Stimulated activated CD8-positive, alpha-beta memory T cell treated with anti-CD3 and anti-CD28 coated beads, Interleukin-7, amount 100 ng/mL, for 4 hours (primary cell): ENCODE measurements at regions not wholly inside any gene's neighbourhood (a gene's known extent, or its start where the extent isn't known, plus 50 kb on each side); places are given as distances from the start of the nearest gene placed in this dataset.

Experiments used
- DNase-seq, 2 donors: peaks; one replicate each; pipeline ENCODE4 v3.0.0-alpha.2; 2020; ENCODE audit warnings: low read depth in 2 of 2

- DNase-seq, result no peak
These were observed 930.2 kb downstream of the TFAP2A start for GRCh38 chr6:9484686-9485085.

DNA sequence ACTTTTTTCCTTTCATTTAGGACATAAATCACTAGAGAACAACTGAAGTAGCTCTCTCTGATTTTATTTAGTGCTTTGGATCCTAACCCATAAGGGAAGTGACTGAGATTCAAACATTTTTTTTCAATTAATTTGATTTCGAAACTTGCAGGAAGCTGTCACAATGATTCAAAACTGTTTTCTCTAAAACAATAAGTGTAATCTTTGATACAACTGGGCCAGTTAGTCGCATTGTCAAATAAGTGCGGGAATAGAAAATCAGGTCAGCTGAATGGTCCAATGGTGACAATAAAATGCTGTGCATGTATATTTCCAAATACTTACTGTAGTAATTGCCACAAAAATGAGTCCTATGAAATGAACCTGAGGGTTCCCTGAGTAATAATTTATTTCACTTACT is 930.8 kb downstream of the TFAP2A start:
- no peak for DNase-seq

GRCh38 chr6:9482030-9482738 is 932.7 kb downstream of the TFAP2A start:
- no peak for DNase-seq

GRCh38 chr6:9481292-9482029 is 933.4 kb downstream of the TFAP2A start:
- DNase-seq, result no peak

- no peak for DNase-seq
These were observed 946.6 kb downstream of the TFAP2A start for GRCh38 chr6:9468277-9468676.

DNA sequence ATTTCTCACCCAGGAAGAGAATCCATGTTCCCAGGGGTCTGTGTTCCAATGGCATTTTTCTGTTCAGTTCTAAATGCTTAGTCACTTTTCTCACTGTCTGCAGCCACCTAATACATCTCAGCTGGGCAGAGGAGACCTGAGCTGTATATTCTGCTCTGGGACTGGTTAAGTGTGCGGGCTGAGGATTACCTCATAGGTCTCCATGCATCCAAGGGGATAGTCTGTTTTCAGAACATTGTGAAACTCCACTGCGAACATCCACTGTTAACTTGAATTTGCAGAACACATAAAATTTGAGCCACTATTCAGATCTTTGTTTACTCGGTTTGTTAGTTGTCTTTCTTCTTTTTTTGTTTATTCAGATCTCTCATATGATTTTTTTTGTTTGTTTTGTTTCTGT is 947.1 kb downstream of the TFAP2A start:
- DNase-seq, result no peak

DNA sequence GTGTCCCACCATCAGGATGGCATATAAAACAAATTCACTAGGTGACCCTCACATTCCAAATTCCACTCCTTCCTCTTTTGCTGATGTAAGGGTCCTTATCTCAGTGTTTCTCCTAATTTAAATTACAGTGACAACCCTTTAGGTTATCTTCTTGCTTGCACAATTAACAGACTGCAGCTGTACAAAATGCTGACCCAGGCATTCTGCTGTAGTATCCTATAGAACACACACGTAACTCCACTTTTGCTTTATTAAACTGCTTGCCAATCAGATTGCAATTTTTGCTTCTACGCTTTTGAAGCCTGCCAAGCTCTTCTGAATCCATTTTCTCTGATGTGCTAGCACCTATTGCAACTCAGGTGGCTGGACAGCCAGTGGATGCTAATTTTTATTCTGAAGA is 950.3 kb downstream of the TFAP2A start:
- DNase-seq, result no peak

DNA sequence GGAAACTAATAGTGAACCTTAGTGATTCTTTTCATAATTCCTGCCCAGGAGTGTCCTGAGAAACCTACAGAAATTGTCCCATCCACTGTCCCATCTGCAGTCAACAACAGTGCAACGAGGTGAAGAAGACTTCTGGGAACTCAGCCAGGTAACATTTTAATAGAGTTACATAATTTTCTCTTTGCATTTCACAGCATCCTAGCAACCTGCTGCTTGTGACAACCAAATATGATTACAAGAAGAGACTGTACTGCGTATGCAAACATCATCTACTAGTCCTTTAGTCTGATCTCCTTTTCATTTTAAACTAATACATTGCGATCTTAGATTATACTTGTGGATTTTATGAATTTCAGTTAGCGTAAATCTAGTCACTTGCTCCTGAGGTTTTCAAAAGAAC is 951.6 kb downstream of the TFAP2A start:
- DNase-seq, result no peak

DNA sequence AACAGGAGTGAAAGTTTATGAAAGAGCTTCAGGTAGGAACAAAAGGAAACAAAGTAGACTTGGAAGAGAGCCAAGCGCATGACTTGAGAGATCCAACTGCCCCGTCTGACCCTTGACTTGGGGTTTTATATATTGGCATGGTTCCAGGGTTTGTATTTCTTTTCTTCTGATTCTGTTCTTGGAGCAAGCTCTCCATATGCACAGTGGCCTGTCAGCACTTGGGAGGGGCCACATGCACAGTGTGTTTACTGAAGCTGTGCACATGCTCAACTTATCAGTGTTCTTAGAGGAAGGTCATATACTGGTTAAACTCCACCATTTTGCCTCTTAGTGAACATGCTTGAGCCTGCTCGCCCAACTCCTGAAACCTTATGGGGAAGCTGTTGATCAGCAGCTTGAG is 953.7 kb downstream of the TFAP2A start:
- DNase-seq, result no peak

- no peak for DNase-seq
These were observed 956.5 kb downstream of the TFAP2A start for GRCh38 chr6:9458424-9458823.

DNA sequence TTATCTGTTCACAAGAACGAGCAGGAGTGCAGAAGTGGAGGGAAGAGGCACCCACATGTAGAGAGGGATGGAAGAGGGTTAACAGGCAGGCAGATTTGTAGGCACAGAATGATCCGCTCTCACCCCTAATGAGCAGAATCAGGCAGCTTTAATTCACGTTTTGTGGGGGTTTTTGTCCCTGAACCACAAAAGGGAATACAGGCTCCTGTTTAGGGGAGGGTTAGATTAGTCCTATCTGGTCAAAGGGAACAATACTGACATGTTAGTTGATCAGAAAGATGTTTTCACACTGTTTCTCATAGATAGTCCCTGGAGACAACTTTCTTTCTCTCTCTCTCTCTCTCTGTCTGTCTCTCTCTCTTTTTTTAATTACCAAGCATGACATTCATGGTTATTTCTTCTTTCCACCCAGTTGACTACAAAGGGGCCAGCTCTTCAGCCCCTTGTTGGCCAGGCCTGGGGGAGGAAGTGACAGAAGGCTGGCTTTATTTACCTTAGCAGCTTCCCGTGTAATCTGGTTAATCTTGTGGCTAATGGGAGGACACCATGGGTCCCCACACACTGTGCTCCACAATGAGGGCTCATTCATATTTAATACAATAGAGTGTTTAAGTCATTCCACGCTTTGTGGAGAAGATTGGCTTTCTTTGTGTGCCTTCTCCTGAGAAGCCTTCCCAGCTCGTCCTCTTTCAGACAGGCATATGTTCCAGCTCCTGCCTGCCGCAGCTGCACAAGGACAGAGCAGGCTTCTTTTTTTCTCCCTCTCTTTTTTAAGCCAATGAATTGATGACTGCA is 958.8 kb downstream of the TFAP2A start:
- DNase-seq, result no peak

DNA sequence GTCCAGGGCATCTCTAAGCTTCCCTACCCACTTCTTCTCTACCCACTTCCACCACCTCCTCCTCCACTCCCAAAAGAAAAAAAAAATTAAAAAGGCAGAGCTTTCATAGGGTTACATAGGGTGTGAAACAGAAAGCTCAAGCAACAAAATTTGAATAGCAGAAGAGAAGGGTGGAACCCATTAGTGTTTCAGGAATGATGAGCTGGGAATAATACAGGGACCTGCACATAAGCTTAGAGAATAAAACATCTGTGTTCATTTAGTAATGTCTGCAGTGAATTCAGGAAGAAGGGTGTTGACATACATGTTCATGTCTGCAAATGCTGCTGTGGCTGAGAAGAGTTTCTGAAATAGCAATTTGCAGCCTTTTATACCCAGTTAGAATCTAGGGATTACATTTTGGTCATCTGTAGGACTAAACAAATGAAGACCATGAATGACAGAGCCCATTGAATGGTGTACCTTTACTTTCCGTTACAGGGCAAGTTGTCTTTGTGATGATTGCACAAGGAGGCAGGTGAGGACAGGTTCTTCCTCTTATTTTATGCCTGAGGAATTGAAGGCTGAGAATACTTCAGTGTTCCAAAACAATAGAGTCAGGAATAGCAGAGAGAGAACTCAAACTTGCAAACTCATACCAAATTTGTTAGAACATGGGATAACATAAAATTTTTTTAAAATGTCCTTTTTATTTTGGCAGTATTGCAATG is 975.1 kb downstream of the TFAP2A start:
- DNase-seq, result no peak

- no peak for DNase-seq
These were observed 977.0 kb downstream of the TFAP2A start for GRCh38 chr6:9437836-9438235.

DNA sequence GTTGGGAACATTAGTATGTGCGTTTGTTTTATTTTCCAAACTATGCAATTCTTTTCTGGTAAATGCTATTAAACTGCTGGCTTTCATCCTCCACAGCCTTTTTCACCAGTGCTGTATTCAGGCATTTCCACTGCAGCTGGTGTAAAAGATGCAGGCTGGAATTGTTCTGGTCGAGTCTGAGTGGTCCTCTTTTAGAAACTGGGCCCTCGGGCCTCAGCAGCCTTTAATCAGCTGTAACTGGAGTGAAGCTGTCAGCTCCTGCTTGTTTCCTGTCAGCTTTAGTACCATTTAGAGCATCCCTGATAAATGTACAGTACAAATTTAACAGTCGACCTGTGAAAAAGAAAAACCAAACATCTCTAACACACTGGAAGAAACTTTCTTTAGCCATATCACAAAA is 979.6 kb downstream of the TFAP2A start:
- no peak for DNase-seq

- no peak for DNase-seq
These were observed 982.9 kb downstream of the TFAP2A start for GRCh38 chr6:9431945-9432344.

DNA sequence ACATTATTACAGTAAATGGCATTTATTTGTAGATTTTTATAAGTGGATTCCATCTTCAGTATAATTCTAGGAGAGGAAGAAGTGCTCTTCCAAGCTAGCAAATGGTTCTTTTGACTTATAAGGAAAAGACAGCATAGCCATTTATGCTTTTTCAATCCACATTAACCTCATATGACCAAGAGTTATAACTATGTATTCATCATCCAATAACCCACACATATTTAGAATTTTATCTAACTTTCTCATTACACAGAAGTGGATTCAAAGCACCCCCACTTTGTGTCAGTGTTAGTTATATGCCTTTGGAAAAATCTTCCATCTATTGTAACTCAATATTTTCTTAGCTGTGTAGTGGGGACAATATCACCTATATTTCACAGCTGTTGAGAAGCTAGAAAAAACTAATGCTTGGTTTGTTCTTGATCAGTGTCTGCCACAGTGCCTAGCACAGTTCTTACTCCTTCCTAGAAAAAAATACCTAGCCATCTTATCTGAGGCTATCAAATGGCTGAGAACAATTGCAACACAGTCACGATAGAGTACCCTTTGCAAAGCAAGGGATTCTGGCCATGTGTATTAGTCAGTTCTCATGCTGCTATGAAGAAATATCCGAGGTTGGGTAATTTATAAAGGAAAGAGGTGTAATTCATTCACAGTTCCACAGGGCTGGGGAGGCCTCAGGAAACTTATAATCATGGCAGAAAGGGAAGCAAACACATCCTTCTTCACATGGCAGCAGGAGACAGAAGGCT is 986.3 kb downstream of the TFAP2A start:
- DNase-seq, result no peak

DNA sequence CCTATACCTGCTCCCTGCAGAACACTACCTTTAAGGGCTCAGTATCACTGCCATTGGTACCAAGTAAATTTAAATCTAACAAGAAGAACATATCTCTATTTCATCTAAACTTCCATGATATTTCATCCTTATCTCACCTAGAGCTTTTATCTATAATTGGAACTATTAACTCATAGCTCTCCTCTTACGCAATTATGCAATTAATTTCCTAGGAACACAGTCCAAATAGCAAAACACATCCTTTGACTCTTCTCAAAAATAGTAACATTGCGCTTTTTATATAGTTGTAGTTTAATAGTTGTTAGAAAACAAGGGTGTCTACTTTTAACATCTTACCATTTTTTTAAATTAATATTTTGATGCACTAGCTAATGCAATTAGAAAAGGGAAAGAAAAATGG is 986.8 kb upstream of the SLC35B3 start:
- no peak for DNase-seq

- no peak for DNase-seq
These were observed 985.1 kb upstream of the SLC35B3 start for GRCh38 chr6:9420316-9421015.

DNA sequence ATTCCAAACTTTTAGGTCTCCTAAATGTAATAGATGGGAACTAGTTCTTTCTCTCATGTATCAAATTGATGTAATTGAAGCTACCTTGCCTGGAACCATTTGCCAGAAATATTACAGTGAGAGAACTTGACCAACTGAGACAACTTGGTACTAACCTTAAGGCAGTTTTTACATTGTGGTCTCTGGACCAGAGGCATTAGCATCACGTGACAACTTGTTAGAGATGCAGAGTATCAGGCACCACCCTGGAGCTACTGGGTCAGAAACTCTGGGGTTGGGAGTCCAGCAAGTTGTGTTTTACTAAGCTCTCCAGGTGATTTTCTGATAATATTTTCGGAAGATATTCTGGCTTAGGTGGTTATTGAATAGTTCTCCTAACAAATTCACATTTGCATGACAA is 982.1 kb upstream of the SLC35B3 start:
- no peak for DNase-seq

GRCh38 chr6:9412951-9413559 is 977.7 kb upstream of the SLC35B3 start:
- no peak for DNase-seq
